MM.1S (cell line): ENCODE measurements at regions not wholly inside any gene's neighbourhood (a gene's known extent, or its start where the extent isn't known, plus 50 kb on each side); places are given as distances from the start of the nearest gene placed in this dataset.

Experiments used
- EZH2 ChIP-seq: fragments of 300-600 bp; sonication (generic); optimal IDR thresholded peaks from 2 replicates; pipeline ENCODE3; 2017; ENCODE audit warnings: low read depth, mild to moderate bottlenecking, antibody characterized with exemption, low read length, mixed read lengths
- EZH2phosphoT487 ChIP-seq: fragments of 300-600 bp; sonication (generic); IDR thresholded peaks from 2 replicates; pipeline ENCODE4 v1.6.1; 2018; ENCODE audit warnings: antibody characterized with exemption, low read length
- TF ChIP-seq, protein P1 (sequence below): fragments of 300-600 bp; sonication (generic); IDR thresholded peaks from 2 replicates; pipeline ENCODE4 v1.5.1; 2016; ENCODE audit warnings: antibody characterized with exemption, low read length, mixed read lengths

DNA sequence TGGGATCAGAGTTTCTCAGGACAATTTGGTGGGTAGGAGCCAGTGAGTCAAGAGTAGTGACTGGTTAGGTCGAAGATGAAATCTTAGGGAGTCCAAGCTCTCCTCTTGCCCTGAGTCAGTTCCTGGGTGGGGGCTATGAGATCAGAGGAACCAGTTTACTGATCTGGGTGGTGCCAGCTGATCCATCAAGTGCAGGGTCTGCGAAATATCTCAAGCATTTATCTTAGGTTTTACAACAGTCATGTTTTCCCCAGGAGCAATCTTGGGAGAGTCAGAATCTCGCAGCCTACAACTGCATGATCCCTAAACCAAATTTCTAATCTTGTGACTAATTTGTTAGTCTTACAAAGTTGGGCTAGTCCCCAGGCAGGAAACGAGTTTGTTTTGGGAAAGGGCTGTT is 1833.2 kb upstream of the PCDH7 start:
- TF ChIP-seq, protein P1, sequence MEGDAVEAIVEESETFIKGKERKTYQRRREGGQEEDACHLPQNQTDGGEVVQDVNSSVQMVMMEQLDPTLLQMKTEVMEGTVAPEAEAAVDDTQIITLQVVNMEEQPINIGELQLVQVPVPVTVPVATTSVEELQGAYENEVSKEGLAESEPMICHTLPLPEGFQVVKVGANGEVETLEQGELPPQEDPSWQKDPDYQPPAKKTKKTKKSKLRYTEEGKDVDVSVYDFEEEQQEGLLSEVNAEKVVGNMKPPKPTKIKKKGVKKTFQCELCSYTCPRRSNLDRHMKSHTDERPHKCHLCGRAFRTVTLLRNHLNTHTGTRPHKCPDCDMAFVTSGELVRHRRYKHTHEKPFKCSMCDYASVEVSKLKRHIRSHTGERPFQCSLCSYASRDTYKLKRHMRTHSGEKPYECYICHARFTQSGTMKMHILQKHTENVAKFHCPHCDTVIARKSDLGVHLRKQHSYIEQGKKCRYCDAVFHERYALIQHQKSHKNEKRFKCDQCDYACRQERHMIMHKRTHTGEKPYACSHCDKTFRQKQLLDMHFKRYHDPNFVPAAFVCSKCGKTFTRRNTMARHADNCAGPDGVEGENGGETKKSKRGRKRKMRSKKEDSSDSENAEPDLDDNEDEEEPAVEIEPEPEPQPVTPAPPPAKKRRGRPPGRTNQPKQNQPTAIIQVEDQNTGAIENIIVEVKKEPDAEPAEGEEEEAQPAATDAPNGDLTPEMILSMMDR, result no peak
- TF ChIP-seq EZH2phosphoT487, result no peak
- TF ChIP-seq EZH2, result no peak
